ENCODE measurements at regions not wholly inside any gene's neighbourhood (a gene's known extent, or its start where the extent isn't known, plus 50 kb on each side); places are given as distances from the start of the nearest gene placed in this dataset.

- no peak overlapping the region for H3K27ac ChIP-seq (ENCODE audit: low read length)
- ATAC-seq (no peak), DNase-seq (no peak)
- no peak overlapping the region for H3K4me3 ChIP-seq (ENCODE audit: low read length)
- no peaks in the 10 kb centered on the region for H3K9me3 ChIP-seq (ENCODE audit: control insufficient read depth, insufficient read depth, low read length)
- no peak overlapping the region for H3K27ac Mint-ChIP-seq
- TF ChIP-seq CTCF (IDR thresholded peaks at IDR 0.05), result no peak
- no peaks in the 10 kb centered on the region for H3K4me1 Mint-ChIP-seq
- WGBS (ENCODE audit: insufficient coverage), result 84% methylated on average over 5 of the region's 5 CpGs
- H3K9me3 Mint-ChIP-seq, result peaks cover 8 to 15% of the 10 kb centered on the region in 2 donors
- no peaks in the 10 kb centered on the region for H3K36me3 Mint-ChIP-seq
- no peak overlapping the region for H3K4me3 Mint-ChIP-seq
- intact Hi-C loops (cut with micrococcal nuclease), result no loop called here
- H3K4me1 ChIP-seq (ENCODE audit: control insufficient read depth, insufficient read depth, low read length), result no peaks in the 10 kb centered on the region
- no peaks in the 10 kb centered on the region for H3K36me3 ChIP-seq (ENCODE audit: control insufficient read depth, insufficient read depth, low read length)
- no peaks in the 10 kb centered on the region for H3K27me3 Mint-ChIP-seq (ENCODE audit: low read depth in 2 of 2)
- H3K27me3 ChIP-seq (ENCODE audit: control insufficient read depth, insufficient read depth, low read length), result no peaks in the 10 kb centered on the region
Measured at GRCh38 chr18:73286584-73286983, 418.8 kb upstream of the NETO1 start.

- H3K27ac ChIP-seq (ENCODE audit: low read length), result no peak overlapping the region
- Mint-ChIP-seq H3K4me1 (no peaks in the 10 kb centered on the region), H3K36me3 (no peaks in the 10 kb centered on the region), H3K9me3 (peaks cover 12 to 13% of the 10 kb centered on the region in 2 donors), H3K27me3 (ENCODE audit: low read depth in 2 of 2) (no peaks in the 10 kb centered on the region), H3K27ac (no peak overlapping the region), H3K4me3 (no peak overlapping the region)
- no peaks in the 10 kb centered on the region for H3K4me1 ChIP-seq (ENCODE audit: control insufficient read depth, insufficient read depth, low read length)
- 91% methylated on average over 5 of the region's 5 CpGs for WGBS (ENCODE audit: insufficient coverage)
- H3K27me3 ChIP-seq (ENCODE audit: control insufficient read depth, insufficient read depth, low read length), result no peaks in the 10 kb centered on the region
- H3K36me3 ChIP-seq (ENCODE audit: control insufficient read depth, insufficient read depth, low read length), result no peaks in the 10 kb centered on the region
- no peak for TF ChIP-seq CTCF (IDR thresholded peaks at IDR 0.05)
- intact Hi-C loops (cut with micrococcal nuclease), result no loop called here
- no peak overlapping the region for H3K4me3 ChIP-seq (ENCODE audit: low read length)
- DNase-seq (no peak), ATAC-seq (no peak)
- H3K9me3 ChIP-seq (ENCODE audit: control insufficient read depth, insufficient read depth, low read length), result no peaks in the 10 kb centered on the region
Measured at GRCh38 chr18:73283788-73284187, 416.0 kb upstream of the NETO1 start.

- DNase-seq, result no peak
- Mint-ChIP-seq H3K4me1 (no peaks in the 10 kb centered on the region), H3K27me3 (ENCODE audit: low read depth in 2 of 2) (no peaks in the 10 kb centered on the region), H3K9me3 (peaks cover 13 to 15% of the 10 kb centered on the region in 2 donors), H3K36me3 (no peaks in the 10 kb centered on the region), H3K27ac (no peak overlapping the region), H3K4me3 (no peak overlapping the region)
- no peaks in the 10 kb centered on the region for H3K4me1 ChIP-seq (ENCODE audit: control insufficient read depth, insufficient read depth, low read length)
- 93% methylated on average over 1 of the region's 2 CpGs for WGBS (ENCODE audit: insufficient coverage)
- intact Hi-C loops (cut with micrococcal nuclease), result no loop called here
- H3K4me3 ChIP-seq (ENCODE audit: low read length), result no peak overlapping the region
- no peak overlapping the region for H3K27ac ChIP-seq (ENCODE audit: low read length)
- H3K36me3 ChIP-seq (ENCODE audit: control insufficient read depth, insufficient read depth, low read length), result no peaks in the 10 kb centered on the region
- peaks cover 2% of the 10 kb centered on the region for H3K9me3 ChIP-seq (ENCODE audit: control insufficient read depth, insufficient read depth, low read length)
- no peaks in the 10 kb centered on the region for H3K27me3 ChIP-seq (ENCODE audit: control insufficient read depth, insufficient read depth, low read length)
- no peak for ATAC-seq
- TF ChIP-seq CTCF (IDR thresholded peaks at IDR 0.05), result no peak
Measured at GRCh38 chr18:73283032-73283431, 415.2 kb upstream of the NETO1 start.

GRCh38 chr18:73279498-73279897 is 411.7 kb upstream of the NETO1 start:
- 90% methylated on average over 11 of the region's 11 CpGs for WGBS (ENCODE audit: insufficient coverage)
- Histone ChIP-seq H3K36me3 (ENCODE audit: control insufficient read depth, insufficient read depth, low read length) (no peaks in the 10 kb centered on the region), H3K27ac (ENCODE audit: low read length) (no peak overlapping the region), H3K4me3 (ENCODE audit: low read length) (no peak overlapping the region), H3K27me3 (ENCODE audit: control insufficient read depth, insufficient read depth, low read length) (no peaks in the 10 kb centered on the region), H3K9me3 (ENCODE audit: control insufficient read depth, insufficient read depth, low read length) (peaks cover 5% of the 10 kb centered on the region), H3K4me1 (ENCODE audit: control insufficient read depth, insufficient read depth, low read length) (no peaks in the 10 kb centered on the region)
- DNase-seq (no peak), ATAC-seq (no peak)
- Mint-ChIP-seq H3K27me3 (ENCODE audit: low read depth in 2 of 2) (no peaks in the 10 kb centered on the region), H3K36me3 (no peaks in the 10 kb centered on the region), H3K9me3 (peaks cover 8 to 15% of the 10 kb centered on the region in 2 donors), H3K27ac (no peak overlapping the region), H3K4me1 (no peaks in the 10 kb centered on the region), H3K4me3 (no peak overlapping the region)
- no peak for TF ChIP-seq CTCF (IDR thresholded peaks at IDR 0.05)
- intact Hi-C loops (cut with micrococcal nuclease), result no loop called here
